CD14-positive monocyte (primary cell): ENCODE measurements at regions not wholly inside any gene's neighbourhood (a gene's known extent, or its start where the extent isn't known, plus 50 kb on each side); places are given as distances from the start of the nearest gene placed in this dataset.

Experiments used
- DNase-seq, 3 donors: peaks; one replicate each; pipeline ENCODE4 v3.0.0-alpha.2; 2011 to 2022
- H2AFZ ChIP-seq: 2 replicates; pipeline ENCODE4 v1.6.0; 2012; ENCODE audit warnings: mild to moderate bottlenecking, low read depth, low read length, inconsistent platforms; ENCODE audit not compliant: insufficient read depth, poor library complexity, severe bottlenecking
- H3K27ac ChIP-seq, 2 donors: 1 replicate in 1 of 2; 2 replicates in 1 of 2; pipeline ENCODE4 v1.5.1; 2012 to 2013; ENCODE audit warnings: low read length in 2 of 2, control low read depth in 1 of 2, inconsistent platforms in 1 of 2, low read depth in 1 of 2, mild to moderate bottlenecking in 1 of 2
- H3K27me3 ChIP-seq, 2 donors: one replicate each; pipeline versions ENCODE4 v1.6.0 to v1.6.1; 2011 to 2013; ENCODE audit warnings: low read length in 2 of 2; ENCODE audit not compliant: control insufficient read depth in 2 of 2, insufficient read depth in 2 of 2
- H3K36me3 ChIP-seq, 2 donors: replicated peaks in 1 of 2; 1 replicate in 1 of 2; 2 replicates in 1 of 2; pipeline versions ENCODE4 v1.5.1 to v1.6.1; 2012 to 2013; ENCODE audit warnings: low read length in 2 of 2, control low read depth in 1 of 2, inconsistent platforms in 1 of 2, mild to moderate bottlenecking in 1 of 2; ENCODE audit not compliant: insufficient read depth in 2 of 2, control insufficient read depth in 1 of 2
- H3K4me1 ChIP-seq, 2 donors: 1 replicate in 1 of 2; 2 replicates in 1 of 2; pipeline versions ENCODE4 v1.5.1 to v1.6.1; 2012 to 2013; ENCODE audit warnings: low read length in 2 of 2, control low read depth in 1 of 2, inconsistent platforms in 1 of 2, mild to moderate bottlenecking in 1 of 2, moderate library complexity in 1 of 2; ENCODE audit not compliant: insufficient read depth in 2 of 2, control insufficient read depth in 1 of 2
- H3K4me2 ChIP-seq: replicated peaks from 2 replicates; pipeline ENCODE3; 2012; ENCODE audit warnings: low read length, moderate library complexity, mild to moderate bottlenecking; ENCODE audit not compliant: poor library complexity, severe bottlenecking; ENCODE audit errors: extremely low read depth
- H3K4me3 ChIP-seq, 3 experiments: fragments of 200-600 bp in 1 of 3; sonication (generic) in 1 of 3; replicated peaks in 1 of 3; 1 replicate in 2 of 3; 2 replicates in 1 of 3; pipeline ENCODE4 v1.5.1; 2011 to 2013; ENCODE audit warnings: low read length in 3 of 3, mild to moderate bottlenecking in 3 of 3, control low read depth in 2 of 3, low read depth in 2 of 3, inconsistent platforms in 1 of 3, moderate library complexity in 1 of 3
- H3K79me2 ChIP-seq: 2 replicates; pipeline ENCODE4 v1.6.0; 2012; ENCODE audit warnings: mild to moderate bottlenecking, control low read depth, inconsistent platforms, low read length, moderate library complexity; ENCODE audit not compliant: insufficient read depth
- H3K9ac ChIP-seq: 2 replicates; pipeline ENCODE4 v1.6.0; 2017; ENCODE audit warnings: low read length, mild to moderate bottlenecking; ENCODE audit not compliant: insufficient read depth, poor library complexity, severe bottlenecking
- H3K9me3 ChIP-seq, 2 donors: replicated peaks in 1 of 2; 1 replicate in 1 of 2; 2 replicates in 1 of 2; pipeline versions ENCODE4 v1.5.1 to v1.6.1; 2012 to 2013; ENCODE audit warnings: low read length in 2 of 2, control low read depth in 1 of 2; ENCODE audit not compliant: control insufficient read depth in 1 of 2, insufficient read depth in 1 of 2
- H4K20me1 ChIP-seq: 2 replicates; pipeline ENCODE4 v1.6.0; 2012; ENCODE audit warnings: mild to moderate bottlenecking, low read length, control low read depth, moderate library complexity; ENCODE audit not compliant: insufficient read depth
- H3K27ac Mint-ChIP-seq, 7 donors: one replicate each; pipeline ENCODE4 v1.8.0; 2020; ENCODE audit warnings: mild to moderate bottlenecking in 7 of 7, mixed read lengths in 7 of 7, moderate library complexity in 6 of 7, inconsistent platforms in 2 of 7
- H3K27me3 Mint-ChIP-seq, 3 donors: one replicate each; pipeline ENCODE4 v1.8.0; 2021 to 2022; ENCODE audit warnings: low read depth in 3 of 3, mild to moderate bottlenecking in 3 of 3, mixed read lengths in 3 of 3, moderate library complexity in 3 of 3, inconsistent platforms in 1 of 3
- H3K36me3 Mint-ChIP-seq, 2 donors: one replicate each; pipeline ENCODE4 v1.8.0; 2020; ENCODE audit warnings: mixed read lengths in 2 of 2, inconsistent platforms in 1 of 2, mild to moderate bottlenecking in 1 of 2
- H3K4me1 Mint-ChIP-seq: one replicate; pipeline ENCODE4 v1.8.0; 2020; ENCODE audit warnings: mild to moderate bottlenecking, mixed read lengths
- H3K4me3 Mint-ChIP-seq, 2 donors: one replicate each; pipeline ENCODE4 v1.8.0; 2020; ENCODE audit warnings: mild to moderate bottlenecking in 2 of 2, mixed read lengths in 2 of 2, moderate library complexity in 1 of 2
- H3K9me3 Mint-ChIP-seq, 7 donors: one replicate each; pipeline ENCODE4 v1.8.0; 2020 to 2022; ENCODE audit warnings: mixed read lengths in 7 of 7, mild to moderate bottlenecking in 6 of 7, moderate library complexity in 6 of 7, inconsistent platforms in 2 of 7
- WGBS: methylation state at CpG from one replicate; pipeline ENCODE4 v1.1.5; 2013; ENCODE audit warnings: missing lambda C conversion rate; ENCODE audit not compliant: insufficient coverage; 5-methylcytosine and 5-hydroxymethylcytosine counted together
- intact Hi-C, 2 donors: fragments of 100-400 bp; cut with micrococcal nuclease; formaldehyde crosslinking; loops; one replicate each; pipeline versions ENCODE4 v1.15.0 to v1.15.1; 2023
- TF ChIP-seq, protein P1 (sequence below): fragments of 200-600 bp; IDR thresholded peaks from one replicate; pipeline ENCODE4 v1.8.0; 2022; ENCODE audit warnings: antibody characterized with exemption, mild to moderate bottlenecking

GRCh38 chr3:159237226-159237625, 435.4 kb downstream of the MFSD1 start:
- H3K27ac ChIP-seq: no peak overlapping the region
- no peak overlapping the region for H3K27ac Mint-ChIP-seq
- H3K36me3 ChIP-seq: no peaks in the 10 kb centered on the region
- H3K9me3 Mint-ChIP-seq: no peaks in the 10 kb centered on the region
- H3K27me3 Mint-ChIP-seq: peaks cover 2 to 3% (median 3%) of the 10 kb centered on the region in 3 donors
- H3K4me1 ChIP-seq: no peaks in the 10 kb centered on the region
- H3K4me1 Mint-ChIP-seq: no peaks in the 10 kb centered on the region
- H3K4me3 ChIP-seq: no peak overlapping the region
- H3K4me3 Mint-ChIP-seq: no peak overlapping the region
- H3K27me3 ChIP-seq: no peaks in the 10 kb centered on the region
- no peak overlapping the region for H3K4me2 ChIP-seq
- TF ChIP-seq, protein P1, sequence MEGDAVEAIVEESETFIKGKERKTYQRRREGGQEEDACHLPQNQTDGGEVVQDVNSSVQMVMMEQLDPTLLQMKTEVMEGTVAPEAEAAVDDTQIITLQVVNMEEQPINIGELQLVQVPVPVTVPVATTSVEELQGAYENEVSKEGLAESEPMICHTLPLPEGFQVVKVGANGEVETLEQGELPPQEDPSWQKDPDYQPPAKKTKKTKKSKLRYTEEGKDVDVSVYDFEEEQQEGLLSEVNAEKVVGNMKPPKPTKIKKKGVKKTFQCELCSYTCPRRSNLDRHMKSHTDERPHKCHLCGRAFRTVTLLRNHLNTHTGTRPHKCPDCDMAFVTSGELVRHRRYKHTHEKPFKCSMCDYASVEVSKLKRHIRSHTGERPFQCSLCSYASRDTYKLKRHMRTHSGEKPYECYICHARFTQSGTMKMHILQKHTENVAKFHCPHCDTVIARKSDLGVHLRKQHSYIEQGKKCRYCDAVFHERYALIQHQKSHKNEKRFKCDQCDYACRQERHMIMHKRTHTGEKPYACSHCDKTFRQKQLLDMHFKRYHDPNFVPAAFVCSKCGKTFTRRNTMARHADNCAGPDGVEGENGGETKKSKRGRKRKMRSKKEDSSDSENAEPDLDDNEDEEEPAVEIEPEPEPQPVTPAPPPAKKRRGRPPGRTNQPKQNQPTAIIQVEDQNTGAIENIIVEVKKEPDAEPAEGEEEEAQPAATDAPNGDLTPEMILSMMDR: no peak
- H3K79me2 ChIP-seq: no peaks in the 10 kb centered on the region
- intact Hi-C loops: no loop called here
- no peaks in the 10 kb centered on the region for H4K20me1 ChIP-seq
- no peaks in the 10 kb centered on the region for H3K36me3 Mint-ChIP-seq
- no CpG with 5 or more reads among the region's 3 CpGs for WGBS
- no peak for DNase-seq
- H2AFZ ChIP-seq: no peak overlapping the region
- no peaks in the 10 kb centered on the region for H3K9me3 ChIP-seq
- no peak overlapping the region for H3K9ac ChIP-seq

DNA sequence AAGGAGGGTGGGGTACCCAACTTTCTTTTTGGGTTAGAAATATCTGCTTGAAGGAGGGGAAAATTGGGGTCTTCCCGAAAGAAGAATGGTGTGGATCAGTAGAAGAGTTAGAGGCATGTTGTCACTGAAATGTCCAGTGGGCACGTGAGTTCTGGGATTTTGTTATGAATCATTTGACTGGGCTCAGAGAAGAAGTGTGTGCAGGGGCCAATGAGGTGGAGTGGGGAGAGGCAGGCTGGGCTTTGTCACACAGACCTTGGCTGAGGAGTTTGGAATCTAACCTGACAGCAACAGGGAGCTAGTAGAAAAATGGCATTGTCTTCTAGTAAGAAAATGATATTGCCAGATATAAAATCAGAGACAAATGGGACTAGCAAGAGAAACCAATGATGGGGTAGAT, 436.8 kb downstream of the MFSD1 start:
- Histone ChIP-seq H3K27me3 (no peaks in the 10 kb centered on the region), H3K27ac (no peak overlapping the region), H3K9me3 (no peaks in the 10 kb centered on the region), H3K36me3 (no peaks in the 10 kb centered on the region), H3K4me3 (no peak overlapping the region), H3K4me1 (no peaks in the 10 kb centered on the region), H3K9ac (no peak overlapping the region), H3K79me2 (no peaks in the 10 kb centered on the region), H3K4me2 (no peak overlapping the region), H4K20me1 (no peaks in the 10 kb centered on the region), H2AFZ (no peak overlapping the region)
- intact Hi-C loops: no loop called here
- Mint-ChIP-seq H3K27me3 (peaks cover 0 to 3% (median 0%) of the 10 kb centered on the region in 3 donors), H3K27ac (peak overlapping the region in 1 of 7 donors; percentile 6), H3K4me3 (no peak overlapping the region), H3K9me3 (no peaks in the 10 kb centered on the region), H3K36me3 (no peaks in the 10 kb centered on the region), H3K4me1 (no peaks in the 10 kb centered on the region)
- TF ChIP-seq, protein P1: no peak
- DNase-seq: no peak
- 88% methylated on average over 2 of the region's 2 CpGs for WGBS
